Vagina (tissue), 2 donors: ENCODE measurements at regions not wholly inside any gene's neighbourhood (a gene's known extent, or its start where the extent isn't known, plus 50 kb on each side); places are given as distances from the start of the nearest gene placed in this dataset.
"Not testable (repeated sequence)": the region's sequence is repeated elsewhere in the genome, so short reads cannot be mapped to it uniquely, and the experiment has no call there.

Experiments
- CTCF ChIP-seq, 3 experiments: fragments of 450-650 bp in 2 of 3; fragments of 200-600 bp in 1 of 3; sonication (generic) in 1 of 3; IDR thresholded peaks; one replicate each; pipeline ENCODE4 v1.5.1; 2017 to 2019; ENCODE audit warnings: antibody characterized with exemption in 3 of 3, mild to moderate bottlenecking in 2 of 3, moderate library complexity in 2 of 3
- POLR2AphosphoS5 ChIP-seq, 2 donors: sonication (generic); formaldehyde crosslinking; IDR thresholded peaks; one replicate each; pipeline ENCODE4 v1.9.0; 2017; ENCODE audit warnings: antibody characterized with exemption in 2 of 2, mild to moderate bottlenecking in 2 of 2, low read depth in 1 of 2; ENCODE audit not compliant: insufficient read depth in 1 of 2

- not testable (repeated sequence) for TF ChIP-seq CTCF (IDR thresholded peaks at IDR 0.05); POLR2AphosphoS5 (IDR thresholded peaks at IDR 0.05; ENCODE audit: insufficient read depth in 1 of 2, low read depth in 1 of 2)
Observed at GRCh38 chr17:20898726-20899125, 144.1 kb downstream of the USP22 start.
